IPS DF 4.7 (cell line): ENCODE measurements at regions not wholly inside any gene's neighbourhood (a gene's known extent, or its start where the extent isn't known, plus 50 kb on each side); places are given as distances from the start of the nearest gene placed in this dataset.

ENCODE experiments used
- DNase-seq: peaks from one replicate; pipeline ENCODE4 v3.0.0-alpha.2; 2013; ENCODE audit warnings: low spot score; ENCODE audit errors: extremely low read depth

GRCh38 chr10:10489076-10489475 is 528.6 kb upstream of the CELF2 start:
- no peak for DNase-seq

- DNase-seq = no peak
Observed at GRCh38 chr10:10489805-10490571, 527.7 kb upstream of the CELF2 start.

GRCh38 chr10:10490581-10490980 is 527.1 kb upstream of the CELF2 start:
- DNase-seq = no peak

- no peak for DNase-seq
Observed at GRCh38 chr10:10492420-10492819, 525.3 kb upstream of the CELF2 start.

- no peak for DNase-seq
Observed at GRCh38 chr10:10493833-10494232, 523.8 kb upstream of the CELF2 start.

- no peak for DNase-seq
Observed at GRCh38 chr10:10497245-10497644, 520.4 kb upstream of the CELF2 start.

- DNase-seq = no peak
Observed at GRCh38 chr10:10498781-10499180, 518.9 kb upstream of the CELF2 start.

GRCh38 chr10:10499839-10500238 is 517.8 kb upstream of the CELF2 start:
- no peak for DNase-seq

GRCh38 chr10:10500937-10501336 is 516.7 kb upstream of the CELF2 start:
- DNase-seq = no peak

GRCh38 chr10:10503772-10504171 is 513.9 kb upstream of the CELF2 start:
- DNase-seq = no peak

- no peak for DNase-seq
Observed at GRCh38 chr10:10508211-10508610, 509.5 kb upstream of the CELF2 start.

- DNase-seq = no peak
Observed at GRCh38 chr10:10510179-10510578, 507.5 kb upstream of the CELF2 start.

GRCh38 chr10:10513067-10513466 is 504.6 kb upstream of the CELF2 start:
- no peak for DNase-seq

- no peak for DNase-seq
Observed at GRCh38 chr10:10513898-10514297, 503.8 kb upstream of the CELF2 start.

- no peak for DNase-seq
Observed at GRCh38 chr10:10514797-10515196, 502.9 kb upstream of the CELF2 start.

GRCh38 chr10:10515479-10516204 is 502.0 kb upstream of the CELF2 start:
- DNase-seq = no peak

- DNase-seq = no peak
Observed at GRCh38 chr10:10516346-10517130, 501.1 kb upstream of the CELF2 start.

GRCh38 chr10:10517866-10518265 is 499.8 kb upstream of the CELF2 start:
- DNase-seq = no peak

GRCh38 chr10:10519674-10520073 is 498.0 kb upstream of the CELF2 start:
- no peak for DNase-seq

GRCh38 chr10:10520491-10521385 is 496.9 kb upstream of the CELF2 start:
- DNase-seq = no peak

GRCh38 chr10:10526846-10527245 is 490.8 kb upstream of the CELF2 start:
- no peak for DNase-seq
